LNCaP clone FGC (cell line): ENCODE measurements at regions not wholly inside any gene's neighbourhood (a gene's known extent, or its start where the extent isn't known, plus 50 kb on each side); places are given as distances from the start of the nearest gene placed in this dataset.

ENCODE experiments used
- DNase-seq: peaks from one replicate; pipeline ENCODE4 v3.0.0-alpha.2; 2011; ENCODE audit warnings: low read depth
- H3K4me3 ChIP-seq: 2 replicates; pipeline ENCODE4 v1.5.1; 2011; ENCODE audit warnings: mild to moderate bottlenecking, low read depth, low read length, control low read depth
- CTCF ChIP-seq: IDR thresholded peaks from 2 replicates; pipeline ENCODE4 v1.5.1; 2012; ENCODE audit warnings: mild to moderate bottlenecking; ENCODE audit not compliant: control insufficient read depth, insufficient read depth; ENCODE audit errors: extremely low read depth

DNA sequence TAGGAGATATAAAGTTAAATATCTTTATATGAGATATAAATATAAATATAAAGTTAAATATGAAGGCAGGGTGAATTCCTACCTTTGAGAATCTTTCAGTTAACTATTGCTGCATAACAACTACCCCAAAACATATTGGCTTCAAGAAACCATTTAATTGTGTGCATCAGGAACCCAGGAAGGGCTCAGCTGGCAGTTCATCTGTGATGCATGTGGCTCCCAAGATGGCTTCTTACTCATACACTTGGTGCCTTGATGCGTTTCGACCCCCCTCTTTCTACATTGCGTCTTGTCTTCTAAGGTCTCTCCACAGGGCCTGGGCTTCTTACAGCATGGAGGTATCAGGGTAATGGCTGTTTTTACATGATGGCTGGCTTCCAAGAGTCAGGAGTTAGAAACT is 253.9 kb upstream of the CRY1 start:
- H3K4me3 ChIP-seq, result no peak overlapping the region
- DNase-seq, result no peak
- no peak for TF ChIP-seq CTCF

DNA sequence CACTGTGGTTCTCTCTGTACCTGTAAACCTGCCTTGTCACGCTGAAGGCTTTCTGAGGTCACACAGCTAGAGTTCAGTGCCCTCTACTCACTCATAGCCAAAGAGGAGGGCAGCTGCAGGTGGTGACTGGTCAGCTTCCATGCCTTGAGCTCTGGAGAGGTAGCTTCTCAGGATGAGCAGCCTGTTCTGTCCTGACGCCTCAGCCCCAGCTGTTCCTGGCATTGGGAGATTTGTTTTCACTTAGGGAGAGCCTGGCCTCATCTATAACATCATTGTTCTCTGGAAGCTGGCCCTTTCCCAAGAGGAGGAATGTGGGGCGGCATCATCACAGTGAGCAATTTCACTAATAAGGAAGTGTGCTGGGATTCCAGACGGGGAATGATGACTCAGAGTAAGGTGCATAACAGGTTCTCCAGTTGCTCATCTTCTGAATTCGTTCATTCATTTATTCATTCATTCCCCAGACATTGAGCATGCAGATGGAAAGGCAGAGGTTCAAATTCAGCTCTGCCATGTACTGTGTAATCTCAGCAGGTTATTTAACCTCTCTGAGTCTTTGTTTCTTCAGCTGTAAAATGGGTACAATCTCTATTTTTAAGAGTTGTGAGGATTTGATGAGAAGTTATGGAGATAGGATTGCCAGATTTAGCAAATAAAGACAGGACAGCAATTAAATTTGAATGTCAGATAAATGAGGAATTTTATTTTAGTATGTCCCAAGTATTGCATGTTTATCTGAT is 255.8 kb upstream of the CRY1 start:
- DNase-seq, result peak; percentile 65
- H3K4me3 ChIP-seq, result no peak overlapping the region
- no peak for TF ChIP-seq CTCF

- no peak for DNase-seq
- TF ChIP-seq CTCF, result no peak
- H3K4me3 ChIP-seq, result no peak overlapping the region
Observed at GRCh38 chr12:107349839-107350238, 256.5 kb upstream of the CRY1 start.

DNA sequence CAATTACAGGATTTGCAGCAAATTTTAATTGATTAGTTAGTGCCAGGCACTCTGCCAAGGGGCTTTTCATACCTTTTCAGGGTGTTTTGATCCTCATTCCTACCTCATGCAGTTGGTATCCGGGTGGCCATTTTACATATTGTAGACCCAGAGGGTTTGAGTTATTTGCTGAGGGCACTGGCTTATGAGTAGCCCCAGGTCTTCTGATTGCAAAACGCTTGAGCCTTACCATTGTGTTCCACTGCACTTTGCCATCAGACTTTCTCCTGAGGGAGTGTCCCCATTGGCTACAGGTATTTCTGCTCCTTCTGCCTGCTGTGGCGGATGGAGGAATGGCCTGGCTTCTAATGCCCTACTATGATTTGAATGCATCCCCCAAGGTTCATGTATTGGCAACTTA is 257.8 kb upstream of the CRY1 start:
- no peak for TF ChIP-seq CTCF
- no peak for DNase-seq
- no peak overlapping the region for H3K4me3 ChIP-seq

DNA sequence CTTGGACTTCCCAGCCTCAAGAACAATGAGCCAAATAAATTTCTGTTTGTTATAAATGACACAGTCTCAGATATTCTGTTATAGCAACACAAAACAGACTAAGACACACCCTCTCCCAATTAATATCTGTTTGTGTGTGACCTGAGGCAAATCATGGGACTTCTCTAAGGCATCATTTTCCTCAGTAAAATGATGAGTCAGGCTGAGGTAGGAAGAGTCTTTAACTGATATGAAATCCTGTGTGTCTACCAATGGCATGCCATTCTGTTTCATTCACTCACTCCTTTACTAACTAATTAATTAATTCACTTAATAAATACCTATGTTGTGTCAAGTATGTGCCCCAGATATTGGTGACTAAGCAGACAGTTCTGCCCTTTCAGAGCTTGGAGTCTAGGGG is 258.4 kb upstream of the CRY1 start:
- no peak overlapping the region for H3K4me3 ChIP-seq
- no peak for TF ChIP-seq CTCF
- no peak for DNase-seq

DNA sequence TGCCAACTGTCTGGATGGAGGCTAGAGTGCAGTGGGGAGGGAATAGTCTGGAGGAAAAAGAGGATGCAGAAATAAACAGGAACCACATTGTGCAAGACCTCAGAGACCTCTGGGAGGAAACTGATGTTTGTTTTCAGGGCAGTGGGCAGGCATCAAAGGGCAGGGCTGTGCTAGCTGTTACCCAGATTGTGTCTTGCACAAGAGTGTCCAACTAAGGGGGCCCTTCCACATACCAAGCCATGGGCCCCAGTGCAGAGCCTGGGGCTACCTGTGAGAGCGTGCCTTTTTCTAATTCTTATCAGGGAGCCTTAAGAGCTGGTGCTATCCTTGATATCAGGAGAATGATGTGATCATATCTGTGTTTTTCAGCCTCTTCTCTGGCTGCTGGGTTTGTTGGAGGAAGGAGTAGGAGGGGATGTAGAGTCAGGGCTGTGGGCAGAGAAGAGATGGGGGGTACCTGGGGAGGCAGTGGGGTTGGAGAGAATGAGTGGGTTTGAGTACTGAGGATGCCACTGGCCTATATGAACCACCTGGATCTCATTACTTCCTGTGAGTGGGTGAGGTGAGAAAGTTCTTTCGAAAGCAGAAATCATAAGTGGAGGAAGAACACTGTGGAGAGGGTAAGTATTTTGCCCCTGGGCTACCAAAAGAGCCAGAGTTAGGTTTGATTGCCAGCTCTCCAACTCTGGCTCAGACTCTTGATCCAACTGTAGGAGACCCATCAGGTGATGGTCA is 259.2 kb upstream of the CRY1 start:
- DNase-seq, result no peak
- no peak overlapping the region for H3K4me3 ChIP-seq
- TF ChIP-seq CTCF, result no peak
